Hepatocyte (in vitro differentiated cells): ENCODE measurements at regions not wholly inside any gene's neighbourhood (a gene's known extent, or its start where the extent isn't known, plus 50 kb on each side); places are given as distances from the start of the nearest gene placed in this dataset.

Experiments
- DNase-seq: peaks from one replicate; pipeline ENCODE4 v3.0.0-alpha.2; 2016; ENCODE audit warnings: low spot score
- H2AFZ ChIP-seq: fragments of 200-600 bp; sonication (generic); 2 replicates; pipeline ENCODE4 v1.6.0; 2016; ENCODE audit warnings: antibody characterized with exemption, mild to moderate bottlenecking
- H3K27ac ChIP-seq: fragments of 200-600 bp; sonication (generic); 2 replicates; pipeline ENCODE4 v1.5.1; 2016; ENCODE audit warnings: mild to moderate bottlenecking
- H3K27me3 ChIP-seq: fragments of 200-600 bp; sonication (generic); 2 replicates; pipeline ENCODE4 v1.6.1; 2016
- H3K36me3 ChIP-seq: fragments of 200-600 bp; sonication (generic); replicated peaks from 2 replicates; pipeline ENCODE4 v1.5.1; 2016; ENCODE audit warnings: low read depth; ENCODE audit not compliant: insufficient read depth
- H3K4me1 ChIP-seq: fragments of 200-600 bp; sonication (generic); 2 replicates; pipeline ENCODE4 v1.5.1; 2016; ENCODE audit warnings: mild to moderate bottlenecking, moderate library complexity; ENCODE audit not compliant: insufficient read depth
- H3K4me2 ChIP-seq: fragments of 200-600 bp; sonication (generic); 2 replicates; pipeline ENCODE4 v1.6.0; 2016
- H3K4me3 ChIP-seq: fragments of 200-600 bp; sonication (generic); 2 replicates; pipeline ENCODE4 v1.5.1; 2016; ENCODE audit warnings: mild to moderate bottlenecking
- H3K79me2 ChIP-seq: fragments of 200-600 bp; sonication (generic); 2 replicates; pipeline ENCODE4 v1.6.0; 2017; ENCODE audit warnings: mild to moderate bottlenecking
- H3K9me2 ChIP-seq: fragments of 200-600 bp; sonication (generic); replicated peaks from 2 replicates; pipeline ENCODE4 v1.6.0; 2017; ENCODE audit warnings: mild to moderate bottlenecking; ENCODE audit not compliant: insufficient read depth
- H3K9me3 ChIP-seq: fragments of 200-600 bp; sonication (generic); 2 replicates; pipeline ENCODE4 v1.5.1; 2016; ENCODE audit warnings: low read depth, mild to moderate bottlenecking
- H4K20me1 ChIP-seq: fragments of 200-600 bp; sonication (generic); 2 replicates; pipeline ENCODE4 v1.6.0; 2016; ENCODE audit warnings: mild to moderate bottlenecking; ENCODE audit not compliant: insufficient read depth, poor library complexity, severe bottlenecking
- EZH2 ChIP-seq: fragments of 200-600 bp; sonication (generic); IDR thresholded peaks from 2 replicates; pipeline ENCODE4 v1.6.1; 2016; ENCODE audit warnings: antibody characterized with exemption, mild to moderate bottlenecking, borderline replicate concordance
- EZH2phosphoT487 ChIP-seq: fragments of 200-600 bp; sonication (generic); IDR thresholded peaks from one replicate; pipeline ENCODE4 v1.6.1; 2018; ENCODE audit warnings: antibody characterized with exemption, mild to moderate bottlenecking, low read depth, moderate library complexity; ENCODE audit not compliant: unreplicated experiment, severe bottlenecking
- WGBS: methylation state at CpG from one replicate; pipeline ENCODE4 v1.1.6; 2016; ENCODE audit warnings: low lambda C conversion rate; ENCODE audit errors: missing lambda C conversion rate; 5-methylcytosine and 5-hydroxymethylcytosine counted together
- TF ChIP-seq, protein P1 (sequence below): fragments of 200-600 bp; sonication (generic); IDR thresholded peaks from 2 replicates; pipeline ENCODE4 v1.5.1; 2016; ENCODE audit warnings: antibody characterized with exemption, mild to moderate bottlenecking; ENCODE audit not compliant: poor library complexity

DNA sequence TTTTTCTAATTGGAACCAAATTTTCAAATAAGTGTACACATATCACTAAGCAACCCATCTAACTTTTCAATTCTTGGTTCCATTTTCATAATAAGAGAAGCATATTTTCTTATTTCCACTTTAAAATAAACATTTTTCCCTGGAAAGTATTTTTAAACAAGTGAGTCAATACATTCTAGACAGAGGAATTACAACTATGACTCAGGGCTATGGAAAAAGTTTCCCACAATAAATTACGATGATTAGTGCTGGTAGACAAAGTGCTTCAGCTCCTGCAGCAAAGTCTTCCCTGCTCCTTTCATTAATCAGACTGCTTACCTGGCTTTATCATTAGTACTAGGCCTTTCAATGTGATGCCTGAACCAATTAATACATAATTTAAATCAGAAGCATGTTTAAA lies 322.5 kb downstream of the HACE1 start:
- Histone ChIP-seq H3K4me1 (no peaks in the 10 kb centered on the region), H3K27me3 (no peaks in the 10 kb centered on the region), H3K4me2 (no peak overlapping the region), H3K27ac (no peak overlapping the region), H2AFZ (no peak overlapping the region), H3K4me3 (no peak overlapping the region), H3K9me3 (no peaks in the 10 kb centered on the region), H3K79me2 (no peaks in the 10 kb centered on the region), H3K36me3 (no peaks in the 10 kb centered on the region), H4K20me1 (no peaks in the 10 kb centered on the region), H3K9me2 (no peaks in the 10 kb centered on the region)
- 63% methylated on average over 1 of the region's 1 CpG for WGBS
- TF ChIP-seq EZH2phosphoT487: no peak
- TF ChIP-seq, protein P1, sequence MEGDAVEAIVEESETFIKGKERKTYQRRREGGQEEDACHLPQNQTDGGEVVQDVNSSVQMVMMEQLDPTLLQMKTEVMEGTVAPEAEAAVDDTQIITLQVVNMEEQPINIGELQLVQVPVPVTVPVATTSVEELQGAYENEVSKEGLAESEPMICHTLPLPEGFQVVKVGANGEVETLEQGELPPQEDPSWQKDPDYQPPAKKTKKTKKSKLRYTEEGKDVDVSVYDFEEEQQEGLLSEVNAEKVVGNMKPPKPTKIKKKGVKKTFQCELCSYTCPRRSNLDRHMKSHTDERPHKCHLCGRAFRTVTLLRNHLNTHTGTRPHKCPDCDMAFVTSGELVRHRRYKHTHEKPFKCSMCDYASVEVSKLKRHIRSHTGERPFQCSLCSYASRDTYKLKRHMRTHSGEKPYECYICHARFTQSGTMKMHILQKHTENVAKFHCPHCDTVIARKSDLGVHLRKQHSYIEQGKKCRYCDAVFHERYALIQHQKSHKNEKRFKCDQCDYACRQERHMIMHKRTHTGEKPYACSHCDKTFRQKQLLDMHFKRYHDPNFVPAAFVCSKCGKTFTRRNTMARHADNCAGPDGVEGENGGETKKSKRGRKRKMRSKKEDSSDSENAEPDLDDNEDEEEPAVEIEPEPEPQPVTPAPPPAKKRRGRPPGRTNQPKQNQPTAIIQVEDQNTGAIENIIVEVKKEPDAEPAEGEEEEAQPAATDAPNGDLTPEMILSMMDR: no peak
- no peak for TF ChIP-seq EZH2
- no peak for DNase-seq

DNA sequence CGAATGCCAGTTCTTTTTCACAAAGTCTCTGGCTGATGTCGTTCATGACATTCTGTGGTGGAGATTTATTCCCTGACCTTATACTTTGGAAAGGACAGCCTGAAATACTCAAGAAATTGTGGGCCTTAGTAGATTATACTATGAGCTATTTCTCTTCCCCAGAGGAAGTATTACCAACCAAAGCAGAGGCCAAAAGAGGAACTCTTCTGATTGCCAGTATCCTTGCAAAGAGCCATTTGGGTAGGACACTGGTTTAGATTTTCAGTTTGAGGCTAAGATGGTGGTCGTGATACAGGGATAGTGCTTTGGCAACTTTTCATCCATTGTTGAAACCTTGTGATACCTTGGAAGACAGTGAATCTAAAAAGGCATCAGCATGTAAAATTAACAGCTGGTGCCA lies 327.3 kb downstream of the HACE1 start:
- Histone ChIP-seq H3K27ac (no peak overlapping the region), H3K4me1 (no peaks in the 10 kb centered on the region), H3K36me3 (no peaks in the 10 kb centered on the region), H3K9me3 (no peaks in the 10 kb centered on the region), H3K9me2 (no peaks in the 10 kb centered on the region), H3K27me3 (no peaks in the 10 kb centered on the region), H3K4me3 (no peak overlapping the region), H4K20me1 (no peaks in the 10 kb centered on the region), H3K79me2 (no peaks in the 10 kb centered on the region), H3K4me2 (no peak overlapping the region), H2AFZ (no peak overlapping the region)
- no peak for TF ChIP-seq EZH2phosphoT487
- TF ChIP-seq, protein P1: no peak
- TF ChIP-seq EZH2: no peak
- WGBS: 83% methylated on average over 3 of the region's 3 CpGs
- DNase-seq: no peak

DNA sequence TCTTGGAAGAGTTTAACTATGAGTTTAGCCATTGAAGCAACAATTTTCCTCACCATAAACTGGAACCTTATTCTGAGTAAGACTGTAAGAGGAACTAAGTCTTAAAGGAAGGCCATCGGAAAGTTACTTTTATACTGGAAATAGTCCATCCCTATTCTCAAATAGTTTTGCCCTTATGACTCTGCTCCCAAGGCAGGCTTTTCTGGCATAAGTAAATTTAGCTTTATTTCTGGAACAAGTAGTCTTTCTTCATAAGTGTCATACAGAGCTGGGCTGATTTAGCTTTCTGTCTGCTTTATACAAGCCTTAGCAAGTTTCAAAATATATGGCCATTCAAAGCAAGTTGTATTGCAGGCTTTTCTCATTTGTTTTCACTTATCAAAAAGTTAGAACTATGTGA lies 328.1 kb downstream of the HACE1 start:
- Histone ChIP-seq H3K9me2 (no peaks in the 10 kb centered on the region), H3K4me2 (no peak overlapping the region), H2AFZ (no peak overlapping the region), H3K36me3 (no peaks in the 10 kb centered on the region), H3K79me2 (no peaks in the 10 kb centered on the region), H3K4me3 (no peak overlapping the region), H3K9me3 (no peaks in the 10 kb centered on the region), H3K4me1 (peaks cover 8% of the 10 kb centered on the region), H4K20me1 (no peaks in the 10 kb centered on the region), H3K27ac (no peak overlapping the region), H3K27me3 (no peaks in the 10 kb centered on the region)
- DNase-seq: no peak
- WGBS: 97% methylated on average over 1 of the region's 1 CpG
- TF ChIP-seq, protein P1: no peak
- no peak for TF ChIP-seq EZH2
- no peak for TF ChIP-seq EZH2phosphoT487

DNA sequence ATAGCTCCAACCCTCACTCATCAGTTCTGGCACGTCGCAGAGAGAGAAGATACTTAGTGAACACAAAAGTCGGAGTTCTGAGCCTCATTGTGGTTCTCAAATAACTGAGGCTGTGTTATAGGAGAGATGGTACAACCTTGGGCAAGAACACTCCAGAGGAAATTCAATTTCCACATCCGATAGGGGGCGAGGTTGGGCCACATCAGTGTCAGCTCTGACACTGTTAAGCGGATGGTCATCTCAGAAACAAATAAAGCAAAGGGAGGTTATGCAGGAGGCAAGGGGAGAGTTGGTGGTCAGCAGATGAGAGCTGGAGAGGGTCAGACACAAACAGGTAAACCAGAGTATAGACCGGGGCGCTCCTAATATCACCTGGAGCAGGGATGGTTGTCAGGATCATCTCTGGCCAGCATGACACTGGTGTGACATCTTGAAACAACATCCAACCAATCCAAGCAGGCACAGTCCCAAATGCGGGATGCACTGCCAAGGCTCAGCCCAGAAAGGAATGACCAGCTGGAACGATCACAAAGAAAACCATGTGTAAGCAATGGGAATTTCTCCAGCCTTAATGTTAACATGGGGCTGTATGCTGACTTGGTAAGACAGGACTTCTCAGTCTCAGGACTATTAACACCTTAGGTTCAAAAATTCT lies 331.8 kb downstream of the HACE1 start:
- Histone ChIP-seq H2AFZ (no peak overlapping the region), H3K36me3 (no peaks in the 10 kb centered on the region)
- TF ChIP-seq EZH2 (no peak), EZH2phosphoT487 (no peak)
- TF ChIP-seq, protein P1: peak; percentile 33

More for the DNA sequence above, 331.8 kb downstream of the HACE1 start:
- Histone ChIP-seq H3K27me3 (no peaks in the 10 kb centered on the region), H3K9me2 (no peaks in the 10 kb centered on the region), H3K9me3 (no peaks in the 10 kb centered on the region), H3K27ac (peak overlapping the region; percentile 67), H4K20me1 (no peaks in the 10 kb centered on the region), H3K4me3 (no peak overlapping the region), H3K4me1 (peaks cover 21% of the 10 kb centered on the region), H3K4me2 (no peak overlapping the region), H3K79me2 (no peaks in the 10 kb centered on the region)
- peak; percentile 30 for DNase-seq
- 75% methylated on average over 10 of the region's 10 CpGs for WGBS
